Adrenal gland (tissue), 5 donors: ENCODE measurements at regions not wholly inside any gene's neighbourhood (a gene's known extent, or its start where the extent isn't known, plus 50 kb on each side); places are given as distances from the start of the nearest gene placed in this dataset.

Source experiments
- POLR2A ChIP-seq, 2 donors: fragments of 450-650 bp; IDR thresholded peaks; one replicate each; pipeline ENCODE4 v1.6.1; 2017; ENCODE audit warnings: antibody characterized with exemption in 2 of 2, mild to moderate bottlenecking in 2 of 2, moderate library complexity in 1 of 2
- TF ChIP-seq, protein P1 (sequence below), 6 experiments: fragments of 450-650 bp in 4 of 6; fragments of 200-600 bp in 2 of 6; sonication (generic) in 1 of 6; IDR thresholded peaks; 1 replicate in 5 of 6; 2 replicates in 1 of 6; pipeline versions ENCODE4 v1.5.1 to v1.8.0; 2016 to 2021; ENCODE audit warnings: antibody characterized with exemption in 6 of 6, mild to moderate bottlenecking in 2 of 6, moderate library complexity in 1 of 6
- donor health status: DM: no; HTN: no; CAD: no.

- no peak for TF ChIP-seq POLR2A (IDR thresholded peaks at IDR 0.05)
- TF ChIP-seq, protein P1, sequence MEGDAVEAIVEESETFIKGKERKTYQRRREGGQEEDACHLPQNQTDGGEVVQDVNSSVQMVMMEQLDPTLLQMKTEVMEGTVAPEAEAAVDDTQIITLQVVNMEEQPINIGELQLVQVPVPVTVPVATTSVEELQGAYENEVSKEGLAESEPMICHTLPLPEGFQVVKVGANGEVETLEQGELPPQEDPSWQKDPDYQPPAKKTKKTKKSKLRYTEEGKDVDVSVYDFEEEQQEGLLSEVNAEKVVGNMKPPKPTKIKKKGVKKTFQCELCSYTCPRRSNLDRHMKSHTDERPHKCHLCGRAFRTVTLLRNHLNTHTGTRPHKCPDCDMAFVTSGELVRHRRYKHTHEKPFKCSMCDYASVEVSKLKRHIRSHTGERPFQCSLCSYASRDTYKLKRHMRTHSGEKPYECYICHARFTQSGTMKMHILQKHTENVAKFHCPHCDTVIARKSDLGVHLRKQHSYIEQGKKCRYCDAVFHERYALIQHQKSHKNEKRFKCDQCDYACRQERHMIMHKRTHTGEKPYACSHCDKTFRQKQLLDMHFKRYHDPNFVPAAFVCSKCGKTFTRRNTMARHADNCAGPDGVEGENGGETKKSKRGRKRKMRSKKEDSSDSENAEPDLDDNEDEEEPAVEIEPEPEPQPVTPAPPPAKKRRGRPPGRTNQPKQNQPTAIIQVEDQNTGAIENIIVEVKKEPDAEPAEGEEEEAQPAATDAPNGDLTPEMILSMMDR (IDR thresholded peaks at IDR 0.05), result no peak
Observed at GRCh38 chr18:51864219-51864965, 475.6 kb upstream of the DCC start.
